NCI-H2227 (cell line): ENCODE measurements at regions not wholly inside any gene's neighbourhood (a gene's known extent, or its start where the extent isn't known, plus 50 kb on each side); places are given as distances from the start of the nearest gene placed in this dataset.

Source experiments
- DNase-seq: peaks from one replicate; lab custom pipeline; 2025; ENCODE audit not compliant: unreplicated experiment; lab: John Stamatoyannopoulos, UW

GRCh38 chr20:24378661-24379483, 90.6 kb upstream of the SYNDIG1 start:
- no peak for DNase-seq

GRCh38 chr20:24376311-24377099, 92.9 kb upstream of the SYNDIG1 start:
- DNase-seq, result no peak

GRCh38 chr20:24373372-24373771, 96.1 kb upstream of the SYNDIG1 start:
- no peak for DNase-seq

- DNase-seq, result no peak
These were observed 98.3 kb upstream of the SYNDIG1 start for GRCh38 chr20:24370911-24371695.

GRCh38 chr20:24370249-24370648, 99.2 kb upstream of the SYNDIG1 start:
- DNase-seq, result no peak

GRCh38 chr20:24368253-24368652, 101.2 kb upstream of the SYNDIG1 start:
- no peak for DNase-seq

GRCh38 chr20:24366336-24367004, 103.0 kb upstream of the SYNDIG1 start:
- no peak for DNase-seq

GRCh38 chr20:24365670-24366069, 103.8 kb upstream of the SYNDIG1 start:
- no peak for DNase-seq

GRCh38 chr20:24364482-24364881, 104.9 kb upstream of the SYNDIG1 start:
- DNase-seq, result no peak

- no peak for DNase-seq
These were observed 106.4 kb upstream of the SYNDIG1 start for GRCh38 chr20:24363031-24363430.

GRCh38 chr20:24362080-24362479, 107.3 kb upstream of the SYNDIG1 start:
- DNase-seq, result no peak

GRCh38 chr20:24361541-24361940, 107.9 kb upstream of the SYNDIG1 start:
- DNase-seq, result no peak

GRCh38 chr20:24360531-24360930, 108.9 kb upstream of the SYNDIG1 start:
- no peak for DNase-seq

- DNase-seq, result no peak
These were observed 110.0 kb upstream of the SYNDIG1 start for GRCh38 chr20:24359321-24360027.

- DNase-seq, result no peak
These were observed 111.5 kb upstream of the SYNDIG1 start for GRCh38 chr20:24357931-24358330.

GRCh38 chr20:24357177-24357576, 112.3 kb upstream of the SYNDIG1 start:
- no peak for DNase-seq

- DNase-seq, result no peak
These were observed 116.2 kb upstream of the SYNDIG1 start for GRCh38 chr20:24353135-24353690.

GRCh38 chr20:24350923-24351368, 118.5 kb upstream of the SYNDIG1 start:
- DNase-seq, result no peak

GRCh38 chr20:24341781-24342180, 127.6 kb upstream of the SYNDIG1 start:
- no peak for DNase-seq

- DNase-seq, result no peak
These were observed 128.5 kb upstream of the SYNDIG1 start for GRCh38 chr20:24340933-24341332.
